DMS 273 (cell line): ENCODE measurements at regions not wholly inside any gene's neighbourhood (a gene's known extent, or its start where the extent isn't known, plus 50 kb on each side); places are given as distances from the start of the nearest gene placed in this dataset.
"Not testable (repeated sequence)": the region's sequence is repeated elsewhere in the genome, so short reads cannot be mapped to it uniquely, and the experiment has no call there.

ENCODE experiments used
- DNase-seq: peaks from one replicate; lab custom pipeline; 2025; ENCODE audit not compliant: unreplicated experiment; lab: John Stamatoyannopoulos, UW

DNA sequence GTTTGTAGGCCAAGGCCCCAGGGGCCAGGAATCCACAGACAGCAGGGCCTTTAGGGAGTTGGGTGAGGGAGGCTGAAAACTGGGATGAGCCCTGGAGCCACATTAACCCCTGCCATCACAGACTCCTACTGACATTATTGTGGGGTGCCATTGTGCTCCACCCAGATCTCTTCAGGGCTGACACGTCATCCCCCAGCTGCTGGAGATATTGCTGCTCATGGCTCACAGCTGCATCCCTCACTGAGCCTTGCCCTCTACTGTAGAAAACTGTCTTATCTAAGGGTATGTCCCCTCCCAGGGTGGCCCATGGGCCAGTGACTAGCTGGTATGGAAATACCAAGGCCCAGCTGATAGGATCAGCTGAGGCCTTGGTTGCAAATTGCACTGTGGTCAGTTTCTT lies 87.3 kb upstream of the PRR23C start:
- no peak for DNase-seq

DNA sequence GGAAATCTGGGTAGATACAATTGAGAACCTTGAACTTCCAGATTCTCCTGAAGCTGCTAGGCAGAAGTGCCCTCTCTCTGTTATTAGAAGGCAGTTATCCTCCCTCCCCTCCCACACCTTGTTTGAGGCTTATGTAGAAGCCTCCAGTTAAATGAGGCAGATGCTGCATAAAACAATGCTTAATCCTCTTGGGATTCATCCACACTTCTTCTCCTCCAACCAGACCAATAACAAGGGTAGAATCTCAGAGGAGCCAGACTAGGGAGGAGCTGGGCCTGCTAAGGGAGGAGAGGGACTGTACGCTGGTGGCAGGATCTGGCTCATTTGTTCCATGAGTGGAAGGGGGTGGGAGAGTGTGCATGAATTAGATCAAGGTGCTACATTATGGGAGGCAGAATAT lies 88.3 kb upstream of the PRR23C start:
- DNase-seq, result no peak

DNA sequence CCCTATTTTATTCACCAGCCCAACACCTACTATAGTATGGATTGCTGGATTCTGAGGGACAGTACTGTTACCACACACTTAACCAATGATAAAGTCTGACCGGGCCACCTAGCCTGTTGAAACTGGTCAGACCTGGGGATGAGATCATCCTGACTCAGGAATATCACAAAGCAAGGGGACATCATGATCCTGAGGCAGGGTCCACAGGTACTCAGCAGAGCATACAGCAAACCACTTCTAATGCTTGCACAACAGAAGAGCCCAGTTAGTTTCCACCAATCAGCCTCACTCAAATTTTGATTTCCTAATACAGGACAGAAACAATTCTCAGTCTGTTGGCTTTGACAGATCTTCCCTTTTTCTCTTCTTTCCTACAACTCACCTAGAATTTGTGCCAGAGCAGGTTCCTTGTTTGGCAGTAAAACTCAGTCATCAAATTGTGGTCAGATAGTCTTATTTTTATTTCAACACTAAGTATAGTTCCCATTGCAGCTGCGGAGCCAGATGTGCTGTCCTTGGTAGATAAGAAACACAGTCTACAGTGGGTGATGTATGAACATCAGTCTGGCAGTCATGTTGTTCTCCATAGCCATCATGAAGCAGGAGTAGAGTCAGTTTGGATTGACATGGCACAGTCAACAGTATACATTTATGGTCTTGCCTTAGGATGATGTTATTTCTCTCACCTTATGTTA lies 90.1 kb upstream of the PRR23C start:
- DNase-seq, result no peak

DNA sequence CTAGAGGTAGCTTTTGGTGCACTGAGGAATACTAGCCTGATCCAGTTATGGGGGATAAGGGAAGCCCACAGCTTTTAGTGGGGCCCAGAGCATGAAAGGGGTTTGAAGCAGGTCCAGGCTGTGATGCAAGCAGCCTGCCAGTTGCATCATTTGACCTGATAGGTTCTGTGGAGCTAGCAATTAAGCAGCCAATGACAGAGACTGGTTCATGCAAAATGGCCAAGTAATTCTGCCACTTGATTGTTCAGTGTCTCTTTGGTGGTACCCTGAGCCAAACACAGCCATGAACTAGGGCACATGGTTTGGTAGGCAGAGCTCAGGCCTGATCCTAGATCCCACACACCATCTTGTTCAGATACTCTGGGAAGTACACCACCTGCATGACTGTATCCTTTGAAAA lies 91.0 kb upstream of the PRR23C start:
- DNase-seq, result no peak

DNA sequence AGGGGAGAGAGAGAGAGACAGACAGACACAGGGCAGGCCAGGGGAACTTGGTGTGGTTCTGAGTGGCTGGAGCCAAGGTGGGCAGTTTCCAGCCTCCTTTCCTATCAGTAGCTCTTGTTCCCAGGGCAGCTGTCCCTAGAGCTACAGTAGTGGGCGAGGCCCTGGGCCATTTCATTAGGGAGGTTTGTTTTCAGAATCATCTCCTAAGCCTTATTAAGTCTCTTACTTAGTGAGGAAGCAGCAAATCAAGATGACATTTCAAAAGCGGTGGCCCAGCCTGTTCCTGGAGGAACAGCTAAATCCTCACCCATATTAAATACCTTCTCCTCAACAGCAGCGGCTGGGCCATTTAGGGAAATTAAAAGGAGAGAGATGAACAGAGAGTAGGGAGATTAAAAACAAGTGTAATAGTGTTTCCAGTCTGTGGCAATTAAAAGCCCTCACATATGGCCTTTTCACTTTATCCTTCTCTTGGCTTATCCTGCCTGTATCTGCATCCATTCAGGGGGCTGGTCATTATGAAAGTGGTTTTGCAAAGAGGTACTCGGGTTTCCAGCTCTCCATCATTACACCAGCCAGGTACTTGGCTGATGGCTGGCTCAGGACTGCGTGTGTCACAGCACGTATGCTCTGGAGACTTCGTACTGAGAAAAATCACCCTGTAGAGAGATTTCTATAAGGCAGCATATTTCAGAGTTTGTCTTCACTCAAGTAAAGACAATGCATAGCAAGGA lies 91.9 kb upstream of the PRR23C start:
- DNase-seq, result peak; percentile 31

DNA sequence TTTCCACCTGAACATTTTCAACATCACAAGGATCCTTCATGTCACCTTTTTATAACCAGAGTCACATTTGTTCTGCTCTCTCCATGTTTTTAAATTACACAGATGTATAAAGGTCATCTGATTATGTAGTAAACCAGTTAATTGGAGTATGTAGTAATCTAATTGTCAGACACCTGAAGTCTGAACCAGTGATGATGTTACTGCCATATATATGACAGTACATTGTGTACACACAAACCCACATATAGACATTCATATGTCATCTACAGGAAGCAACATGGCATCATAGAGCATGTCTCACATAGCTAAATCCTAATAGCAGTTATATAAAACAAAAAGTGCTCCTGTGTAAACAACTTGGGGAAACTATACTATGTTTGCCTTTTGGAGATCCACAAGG lies 95.9 kb upstream of the PRR23C start:
- DNase-seq, result no peak

DNA sequence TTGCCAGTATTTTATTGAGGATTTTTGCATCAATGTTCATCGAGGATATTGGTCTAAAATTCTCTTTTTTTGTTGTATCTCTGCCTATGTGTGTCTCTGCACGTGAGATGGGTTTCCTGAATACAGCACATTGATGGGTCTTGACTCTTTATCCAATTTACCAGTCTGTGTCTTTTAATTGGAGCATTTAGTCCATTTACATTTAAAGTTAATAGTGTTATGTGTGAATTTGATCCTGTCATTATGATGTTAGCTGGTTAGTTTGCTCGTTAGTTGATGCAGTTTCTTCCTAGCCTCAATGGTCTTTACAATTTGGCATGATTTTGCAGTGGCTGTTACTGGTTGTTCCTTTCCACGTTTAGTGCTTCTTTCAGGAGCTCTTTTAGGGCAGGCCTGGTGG lies 101.3 kb upstream of the PRR23C start:
- not testable (repeated sequence) for DNase-seq

DNA sequence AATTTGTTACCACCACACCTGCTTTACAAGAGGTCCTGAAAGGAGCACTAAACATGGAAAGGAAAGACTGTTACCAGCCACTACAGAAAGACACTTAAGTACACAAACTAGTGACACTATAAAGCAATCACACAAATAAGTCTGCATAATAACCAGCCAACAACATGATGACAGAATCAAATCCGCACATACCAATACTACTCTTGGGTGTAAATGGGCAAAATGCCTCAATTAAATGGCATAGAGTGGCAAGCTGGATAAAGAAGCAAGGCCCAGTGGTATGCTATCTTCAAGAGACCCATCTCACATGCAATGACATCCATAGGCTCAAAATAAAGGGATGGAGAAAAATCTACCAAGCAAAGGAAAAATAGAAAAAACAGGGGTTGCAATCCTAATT lies 106.8 kb upstream of the PRR23C start:
- no peak for DNase-seq

DNA sequence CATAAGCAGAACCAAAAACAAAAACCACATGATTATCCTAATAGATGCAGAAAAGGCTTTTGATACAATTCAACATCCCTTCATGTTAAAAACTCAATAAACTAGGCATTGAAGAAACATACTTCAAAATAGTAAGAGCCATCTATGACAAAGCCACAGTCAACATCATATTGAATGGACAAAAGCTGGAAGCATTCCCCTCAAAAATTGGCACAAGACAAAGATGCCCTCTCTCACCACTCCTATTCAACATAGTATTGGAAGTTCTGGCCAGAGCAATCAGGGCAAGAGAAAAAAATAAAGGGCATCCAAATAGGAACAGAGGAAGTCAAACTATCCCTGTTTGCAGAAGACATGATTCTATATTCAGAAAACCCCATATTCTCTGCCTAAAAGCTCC lies 108.7 kb upstream of the PRR23C start:
- DNase-seq, result not testable (repeated sequence)

DNA sequence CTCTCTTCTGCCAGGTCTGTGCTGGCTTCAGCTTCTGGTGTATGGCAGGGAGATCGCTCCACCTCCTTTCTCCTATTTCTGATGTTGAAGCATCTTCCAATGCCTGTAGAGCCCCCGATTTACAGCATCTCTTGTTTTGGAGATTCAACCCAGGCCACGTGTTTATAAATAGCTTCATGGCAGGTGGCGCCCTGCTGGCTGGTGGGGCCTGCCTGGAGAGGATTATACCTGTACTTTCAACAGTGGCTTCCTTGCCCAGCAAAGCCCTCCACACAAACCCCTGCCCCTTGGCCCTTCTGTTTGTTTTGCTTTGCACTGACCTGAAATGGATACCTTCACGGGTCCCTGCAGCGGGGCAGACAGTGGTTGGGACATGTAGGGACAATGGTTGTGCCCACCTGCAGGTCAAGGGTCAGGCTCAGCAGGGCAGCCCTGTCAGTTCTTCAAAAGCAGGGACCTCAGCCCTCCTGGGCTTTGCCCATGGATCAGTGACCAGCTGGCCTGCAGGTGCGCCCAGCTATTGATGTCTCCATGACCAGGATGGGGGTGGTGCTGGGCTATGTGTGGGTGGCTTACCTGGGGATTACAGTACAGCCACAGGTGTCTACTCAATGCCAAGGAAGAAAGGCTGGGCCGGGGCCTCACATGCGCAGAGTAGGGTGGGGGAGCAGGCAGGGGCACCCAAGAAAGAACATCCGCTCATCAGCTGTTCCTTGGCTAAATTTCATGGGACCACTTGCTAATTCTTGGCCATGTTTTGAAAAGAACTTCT lies 112.7 kb upstream of the PRR23C start:
- no peak for DNase-seq

DNA sequence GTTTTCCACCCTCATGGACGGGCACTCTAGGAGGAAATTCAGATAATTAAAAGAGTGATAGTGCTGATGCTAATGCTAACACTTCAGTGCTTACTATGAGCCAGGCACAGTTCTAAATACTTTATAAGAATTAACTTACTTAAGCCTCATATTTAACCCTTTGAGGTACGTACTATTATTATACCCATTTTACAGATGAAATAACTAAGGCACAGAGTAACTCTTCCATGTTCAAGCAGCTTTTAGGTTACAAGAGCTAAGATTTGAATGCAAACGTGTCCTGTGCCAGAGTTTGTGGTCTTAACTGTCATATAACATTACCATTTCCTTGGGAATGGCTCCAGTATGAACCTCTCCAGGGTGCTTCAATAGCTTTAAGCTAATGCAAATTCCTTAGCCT lies 114.7 kb upstream of the PRR23C start:
- no peak for DNase-seq

DNA sequence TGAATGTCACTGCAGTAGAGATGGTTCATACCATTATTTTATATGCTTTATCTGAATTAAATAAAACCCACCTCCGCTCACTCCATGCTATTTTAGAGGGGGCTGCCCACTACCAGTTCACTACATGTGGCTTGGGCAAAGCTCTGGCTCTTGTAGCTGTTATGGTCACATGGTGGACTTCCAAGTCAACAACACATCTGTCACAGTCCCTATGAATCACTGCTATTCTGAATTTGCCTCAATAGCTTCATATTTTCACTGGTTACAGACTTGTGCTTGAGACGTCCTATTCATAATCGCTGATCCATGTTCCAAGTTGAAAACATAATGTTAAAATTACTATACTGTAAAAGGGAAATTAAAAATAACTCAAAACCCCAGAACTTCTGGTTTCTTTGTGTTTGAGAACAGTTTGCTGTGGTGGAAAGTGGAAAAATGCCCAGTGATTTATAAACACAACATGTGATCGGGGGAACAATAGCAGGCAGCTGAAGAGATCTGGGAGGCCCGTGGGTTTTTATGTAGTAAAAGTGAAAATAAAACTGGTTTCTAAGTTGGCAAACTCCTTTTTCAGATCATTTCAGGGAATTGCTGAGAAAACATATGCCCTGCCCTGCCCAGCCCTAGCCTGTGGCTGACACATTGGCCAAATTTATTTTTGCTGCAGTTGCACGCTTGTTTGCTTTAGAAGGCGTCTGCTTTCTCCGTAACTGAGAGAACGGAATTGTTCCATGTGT lies 128.8 kb upstream of the PRR23C start:
- peak; percentile 73 for DNase-seq

DNA sequence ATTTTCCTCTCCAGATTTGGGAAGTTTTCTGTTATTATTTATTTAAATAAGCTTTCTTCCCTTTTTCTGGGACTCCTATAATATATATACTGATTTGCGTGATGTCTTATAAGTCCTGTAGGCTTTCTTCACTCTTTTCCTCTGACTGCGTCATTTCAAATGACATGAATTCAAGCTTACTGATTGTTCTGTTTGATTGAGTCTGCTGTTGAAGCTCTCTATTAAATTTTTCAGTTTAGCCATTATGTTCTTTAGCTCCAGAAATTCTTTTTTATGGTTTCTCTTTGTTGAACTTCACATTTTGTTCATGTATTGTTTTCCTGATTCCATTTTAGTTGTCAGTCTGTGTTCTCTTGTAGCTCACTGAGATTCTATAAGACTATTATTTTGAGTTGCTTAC lies 135.8 kb upstream of the PRR23C start:
- DNase-seq, result no peak

DNA sequence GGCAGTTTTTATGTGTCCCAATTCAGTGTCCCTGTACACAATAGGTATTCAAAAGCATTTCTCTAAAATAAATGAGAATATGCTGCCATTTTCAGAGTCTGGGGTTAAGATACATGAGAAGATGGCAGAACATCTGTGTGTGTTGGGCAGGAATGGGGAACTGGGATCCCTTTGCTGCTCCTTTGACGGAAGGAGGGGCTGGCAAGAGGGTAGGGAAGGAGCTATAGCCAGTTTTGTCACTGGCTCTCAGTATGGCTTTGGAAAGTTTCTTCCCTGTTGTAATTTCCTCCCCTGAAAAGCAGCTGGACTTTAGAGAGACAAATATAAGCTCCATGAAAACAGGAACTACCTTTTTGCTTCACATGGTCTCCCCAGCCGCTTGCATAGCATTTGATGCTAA lies 137.5 kb upstream of the PRR23C start:
- no peak for DNase-seq

DNA sequence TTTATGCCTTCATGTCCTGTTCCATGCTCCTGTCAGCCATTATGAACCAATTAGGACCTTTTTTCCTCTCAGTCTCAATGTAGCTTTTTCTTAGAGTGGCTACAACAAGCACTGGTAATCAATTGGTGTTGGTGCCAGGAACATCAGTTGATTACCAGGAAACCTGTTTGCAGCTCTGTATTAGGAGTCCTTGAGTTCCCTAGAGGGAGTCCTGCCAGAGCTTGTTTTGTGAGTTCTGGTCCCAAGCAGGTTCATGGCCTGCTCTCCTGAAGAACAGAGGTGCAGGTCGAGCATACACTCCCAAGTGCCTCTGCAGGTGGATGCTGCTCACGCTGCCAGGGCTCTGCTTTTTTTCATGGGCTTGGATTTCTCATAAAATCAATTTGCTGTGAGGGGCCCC lies 137.9 kb upstream of the PRR23C start:
- no peak for DNase-seq

DNA sequence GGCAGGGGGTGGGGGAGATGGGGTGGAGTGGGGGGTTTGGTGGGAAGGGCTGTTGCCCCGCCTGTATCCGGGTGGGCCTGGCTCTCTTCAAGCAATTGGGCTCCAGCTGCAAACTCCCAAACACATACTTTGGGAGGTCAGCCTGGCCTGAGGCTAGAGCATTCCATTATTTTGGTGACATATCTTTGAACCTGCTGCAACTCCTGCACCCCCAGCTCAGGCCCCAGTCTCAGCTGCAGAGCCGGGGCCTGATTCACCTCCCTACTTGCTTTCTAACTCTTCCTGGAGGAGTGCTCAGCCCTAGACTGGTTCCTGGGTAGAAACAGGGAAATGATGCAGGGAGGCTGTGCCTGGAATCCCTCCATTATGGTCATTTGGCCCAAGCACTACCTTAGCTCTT lies 140.8 kb upstream of the PRR23C start:
- no peak for DNase-seq

DNA sequence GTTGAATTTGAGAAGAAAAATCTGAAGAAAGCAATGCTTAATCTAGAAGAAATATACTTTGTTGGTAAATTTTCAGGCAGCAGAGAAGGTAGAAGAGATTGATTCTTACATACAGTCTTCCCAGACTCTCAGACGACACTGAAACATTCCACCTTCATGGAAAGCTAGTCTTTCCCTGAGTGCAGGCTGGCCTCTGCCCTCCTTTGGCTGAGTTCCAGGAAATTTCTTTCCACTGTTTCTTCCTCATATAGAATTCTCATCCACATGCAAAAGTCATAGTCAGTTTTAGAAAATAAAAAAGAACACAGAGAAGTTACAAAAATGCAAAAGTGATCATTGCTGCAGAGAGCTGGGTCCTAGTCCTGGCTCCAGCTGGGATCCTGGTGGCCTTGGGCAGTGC lies 142.5 kb upstream of the PRR23C start:
- DNase-seq, result peak; percentile 16

DNA sequence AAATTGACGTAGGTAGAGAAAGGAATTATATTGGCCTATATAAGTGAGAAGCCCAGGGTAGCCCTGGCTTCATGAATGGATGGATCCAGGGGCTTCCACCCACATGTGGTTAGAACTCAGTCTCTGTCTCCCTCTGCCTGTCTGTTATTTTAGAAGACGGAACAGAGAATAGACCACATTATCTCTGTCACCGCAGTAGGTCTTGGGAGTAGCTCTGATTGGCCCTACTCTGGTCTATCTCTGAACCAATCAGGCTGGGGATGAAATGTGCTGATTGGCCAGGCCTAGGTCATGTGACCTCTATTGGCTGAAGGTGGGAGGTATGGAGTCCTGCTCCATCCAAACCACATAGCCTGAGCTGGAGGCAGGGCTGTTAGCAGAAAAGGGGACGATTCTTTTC lies 143.0 kb upstream of the PRR23C start:
- peak; percentile 34 for DNase-seq

DNA sequence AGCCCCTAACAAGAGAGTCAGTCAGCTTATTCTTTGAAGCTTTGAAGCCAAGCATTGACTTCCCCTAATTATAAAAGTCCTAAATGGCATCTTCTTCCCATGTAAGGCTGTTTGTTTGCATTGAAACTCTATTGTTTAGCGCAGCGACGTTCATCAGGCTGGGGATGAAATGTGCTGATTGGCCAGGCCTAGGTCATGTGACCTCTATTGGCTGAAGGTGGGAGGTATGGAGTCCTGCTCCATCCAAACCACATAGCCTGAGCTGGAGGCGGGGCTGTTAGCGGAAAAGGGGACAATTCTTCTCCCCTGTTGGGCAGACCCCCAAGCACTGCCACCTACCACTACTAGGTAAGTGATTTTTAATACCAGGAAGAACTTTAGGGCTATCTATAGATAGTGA lies 145.3 kb upstream of the PRR23C start:
- DNase-seq, result no peak

DNA sequence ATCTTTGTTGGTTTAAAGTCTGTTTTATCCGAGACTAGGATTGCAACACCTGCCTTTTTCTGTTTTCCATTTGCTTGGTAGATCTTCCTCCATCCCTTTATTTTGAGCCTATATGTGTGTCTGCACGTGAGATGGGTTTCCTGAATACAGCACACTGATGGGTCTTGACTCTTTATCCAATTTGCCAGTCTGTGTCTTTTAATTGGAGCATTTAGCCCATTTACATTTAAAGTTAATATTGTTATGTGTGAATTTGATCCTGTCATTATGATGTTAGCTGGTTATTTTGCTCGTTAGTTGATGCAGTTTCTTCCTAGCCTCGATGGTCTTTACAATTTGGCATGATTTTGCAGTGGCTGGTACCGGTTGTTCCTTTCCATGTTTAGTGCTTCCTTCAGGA lies 149.4 kb upstream of the MRPS22 start:
- not testable (repeated sequence) for DNase-seq

DNA sequence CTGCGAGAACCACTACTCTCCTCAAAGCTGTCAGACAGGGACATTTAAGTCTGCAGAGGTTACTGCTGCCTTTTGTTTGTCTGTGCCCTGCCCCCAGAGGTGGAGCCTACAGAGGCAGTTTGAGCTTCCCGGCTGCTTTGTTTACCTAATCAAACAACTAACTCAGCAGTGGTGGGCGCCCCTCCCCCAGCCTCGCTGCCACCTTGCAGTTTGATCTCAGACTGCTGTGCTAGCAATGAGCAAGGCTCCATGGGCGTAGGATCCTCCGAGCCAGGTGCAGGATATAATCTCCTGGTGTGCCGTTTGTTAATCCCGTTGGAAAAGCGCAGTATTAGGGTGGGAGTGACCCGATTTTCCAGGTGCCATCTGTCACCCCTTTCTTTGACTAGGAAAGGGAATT lies 147.7 kb upstream of the MRPS22 start:
- DNase-seq, result not testable (repeated sequence)
